ENCODE measurements at regions not wholly inside any gene's neighbourhood (a gene's known extent, or its start where the extent isn't known, plus 50 kb on each side); places are given as distances from the start of the nearest gene placed in this dataset.
A peak's percentile ranks its signal among the peaks of the same experiment; 100 is the strongest.

GRCh38 chr4:20532871-20533870 lies 167.1 kb upstream of the PACRGL start:
- Histone ChIP-seq H4K5ac (ENCODE audit: low read depth, low read length) (no peak overlapping the region), H3K4ac (ENCODE audit: low read depth, low read length) (no peak overlapping the region), H3K18ac (ENCODE audit: low read depth, low read length) (no peak overlapping the region), H3K9ac (ENCODE audit: low read depth, low read length) (no peak overlapping the region), H3K23ac (ENCODE audit: low read depth, low read length) (no peak overlapping the region), H3K4me2 (ENCODE audit: low read depth, low read length) (no peak overlapping the region), H3K27me3 (ENCODE audit: control insufficient read depth, insufficient read depth, low read length) (no peaks in the 10 kb centered on the region), H3K14ac (replicated peaks; ENCODE audit: low read depth, low read length) (no peak overlapping the region), H3K9me1 (ENCODE audit: insufficient read depth, low read length) (peaks cover 6% of the 10 kb centered on the region), H4K8ac (ENCODE audit: low read depth in 2 of 2, low read length in 2 of 2) (no peak overlapping the region), H3K56ac (ENCODE audit: extremely low read depth, insufficient read depth, low read length) (no peak overlapping the region), H3K9me3 (ENCODE audit: control insufficient read depth, insufficient read depth, low read length) (no peaks in the 10 kb centered on the region), H4K20me1 (ENCODE audit: insufficient read depth, low read length) (no peaks in the 10 kb centered on the region), H2BK15ac (ENCODE audit: low read depth, low read length) (no peak overlapping the region), H2BK5ac (ENCODE audit: low read depth, low read length, poor library complexity, severe bottlenecking) (no peak overlapping the region), H3K36me3 (ENCODE audit: control insufficient read depth, insufficient read depth, low read length) (no peaks in the 10 kb centered on the region; the same call in 1 of the 2 replicates), H2BK120ac (ENCODE audit: low read depth, low read length) (no peak overlapping the region), H2AK9ac (replicated peaks; ENCODE audit: low read depth, low read length, poor library complexity) (no peak overlapping the region), H3K27ac (ENCODE audit: insufficient read depth, low read length) (no peak overlapping the region), H3K79me1 (ENCODE audit: low read depth in 1 of 2, low read length in 2 of 2) (no peaks in the 10 kb centered on the region), H3K4me1 (ENCODE audit: control insufficient read depth, insufficient read depth, low read length) (peaks cover 10% of the 10 kb centered on the region), H2AFZ (replicated peaks; ENCODE audit: low read length, poor library complexity) (no peak overlapping the region), H2BK20ac (ENCODE audit: low read depth, low read length) (no peak overlapping the region), H4K91ac (ENCODE audit: insufficient read depth, low read depth, low read length) (no peak overlapping the region), H2AK5ac (ENCODE audit: low read depth, low read length) (no peak overlapping the region), H3K4me3 (ENCODE audit: insufficient read depth, low read depth, low read length) (no peak overlapping the region)
- ChIA-PET POLR2A (ENCODE audit: unreplicated experiment) (no interaction called here), CTCF (no interaction called here)
- no peak for ATAC-seq (ENCODE audit: low read depth)
- dilution Hi-C loops (cut with HindIII; ENCODE audit: low sequenced_read_pairs, unreplicated experiment), result no loop called here
- no TSS peak for BruUV-seq (replicated peaks)
- in situ Hi-C loops (cut with MboI; ENCODE audit: low sequenced_read_pairs), result loop anchor here (25.0 kb wide), 1 partner anchor 1846 kb away; no protein-coding TSS in a partner anchor
- peak; percentile 41 for DNase-seq
- TF ChIP-seq POLR2A (IDR thresholded peaks at IDR 0.05; ENCODE audit: low read depth, low read length) (no peak), MAZ (IDR thresholded peaks at IDR 0.05; ENCODE audit: borderline replicate concordance, low read depth, low read length) (no peak), FOS (IDR thresholded peaks at IDR 0.05; ENCODE audit: low read depth, low read length) (no peak), BHLHE40 (IDR thresholded peaks at IDR 0.05; ENCODE audit: low read depth, low read length) (no peak), RAD21 (IDR thresholded peaks at IDR 0.05; ENCODE audit: low read length) (no peak), ELK1 (IDR thresholded peaks at IDR 0.05; ENCODE audit: borderline replicate concordance, low read depth, low read length) (no peak), MXI1 (IDR thresholded peaks at IDR 0.05; ENCODE audit: borderline replicate concordance, low read depth, low read length) (no peak), RCOR1 (IDR thresholded peaks at IDR 0.05; ENCODE audit: insufficient replicate concordance, low read length) (no peak)
- WGBS, 2 experiments (ENCODE audit: extremely low coverage in 2 of 2, insufficient read length in 1 of 2), result 92% methylated on average over 2 of the region's 5 CpGs; no CpG with 5 or more reads in 1 of the 2 experiments
- intact Hi-C loops (cut with micrococcal nuclease), result no loop called here
